ENCODE measurements at regions not wholly inside any gene's neighbourhood (a gene's known extent, or its start where the extent isn't known, plus 50 kb on each side); places are given as distances from the start of the nearest gene placed in this dataset.
"Not testable (repeated sequence)": the region's sequence is repeated elsewhere in the genome, so short reads cannot be mapped to it uniquely, and the experiment has no call there.

GRCh38 chr10:118976219-118976618 lies 53.3 kb upstream of the NANOS1 start:
- not testable (repeated sequence) for TF ChIP-seq CTCF, EP300, POLR2A, POLR2AphosphoS5 (IDR thresholded peaks at IDR 0.05)
